Chondrocyte (in vitro differentiated cells): ENCODE measurements at regions not wholly inside any gene's neighbourhood (a gene's known extent, or its start where the extent isn't known, plus 50 kb on each side); places are given as distances from the start of the nearest gene placed in this dataset.

ENCODE experiments used
- DNase-seq: peaks from one replicate; pipeline ENCODE4 v3.0.0; 2021; ENCODE audit warnings: mixed read lengths, low spot score
- H3K27ac Mint-ChIP-seq: one replicate; pipeline ENCODE4 v1.8.0; 2021; ENCODE audit warnings: mild to moderate bottlenecking, moderate library complexity, mixed read lengths; ENCODE audit not compliant: unreplicated experiment
- H3K27me3 Mint-ChIP-seq: 2 replicates; pipeline ENCODE4 v1.8.0; 2021; ENCODE audit warnings: low read depth, mixed read lengths
- H3K36me3 Mint-ChIP-seq: 2 replicates; pipeline ENCODE4 v1.8.0; 2021; ENCODE audit warnings: low read depth, mixed read lengths
- H3K4me1 Mint-ChIP-seq: 2 replicates; pipeline ENCODE4 v1.8.0; 2021; ENCODE audit warnings: low read depth, mild to moderate bottlenecking, mixed read lengths
- H3K4me3 Mint-ChIP-seq: one replicate; pipeline ENCODE4 v1.8.0; 2021; ENCODE audit warnings: mild to moderate bottlenecking, moderate library complexity, mixed read lengths; ENCODE audit not compliant: unreplicated experiment
- H3K9me3 Mint-ChIP-seq: 2 replicates; pipeline ENCODE4 v1.8.0; 2021; ENCODE audit warnings: low read depth, mixed read lengths
- CTCF ChIP-seq: fragments of 200-600 bp; sonication (generic); IDR thresholded peaks from 2 replicates; pipeline ENCODE4 v1.5.0; 2021; ENCODE audit warnings: antibody characterized with exemption, mild to moderate bottlenecking, moderate library complexity

GRCh38 chr5:144060598-144060997 lies 109.9 kb downstream of the YIPF5 start:
- peaks cover 5% of the 10 kb centered on the region for H3K27me3 Mint-ChIP-seq
- H3K36me3 Mint-ChIP-seq, result peaks cover 9% of the 10 kb centered on the region
- no peak for TF ChIP-seq CTCF
- H3K27ac Mint-ChIP-seq, result no peak overlapping the region
- H3K4me1 Mint-ChIP-seq, result no peaks in the 10 kb centered on the region
- peaks cover 37% of the 10 kb centered on the region for H3K9me3 Mint-ChIP-seq
- no peak overlapping the region for H3K4me3 Mint-ChIP-seq
- no peak for DNase-seq

- H3K4me1 Mint-ChIP-seq, result peaks cover 12% of the 10 kb centered on the region
- no peaks in the 10 kb centered on the region for H3K27me3 Mint-ChIP-seq
- no peak overlapping the region for H3K27ac Mint-ChIP-seq
- H3K36me3 Mint-ChIP-seq, result no peaks in the 10 kb centered on the region
- no peak for TF ChIP-seq CTCF
- DNase-seq, result no peak
- H3K9me3 Mint-ChIP-seq, result peaks cover 5% of the 10 kb centered on the region
- H3K4me3 Mint-ChIP-seq, result no peak overlapping the region
These were observed 104.7 kb downstream of the YIPF5 start for GRCh38 chr5:144065786-144066185.

GRCh38 chr5:144072518-144072927 lies 97.9 kb downstream of the YIPF5 start:
- DNase-seq, result no peak
- Mint-ChIP-seq H3K4me3 (no peak overlapping the region), H3K36me3 (peaks cover 2% of the 10 kb centered on the region), H3K9me3 (peaks cover 4% of the 10 kb centered on the region), H3K27ac (peak overlapping the region; percentile 2), H3K27me3 (no peaks in the 10 kb centered on the region), H3K4me1 (peaks cover 31% of the 10 kb centered on the region)
- TF ChIP-seq CTCF, result no peak

- H3K4me1 Mint-ChIP-seq, result peaks cover 19% of the 10 kb centered on the region
- peaks cover 9% of the 10 kb centered on the region for H3K36me3 Mint-ChIP-seq
- peaks cover 33% of the 10 kb centered on the region for H3K9me3 Mint-ChIP-seq
These were observed 93.9 kb downstream of the YIPF5 start for GRCh38 chr5:144076521-144077083.

GRCh38 chr5:144083185-144083584 lies 87.3 kb downstream of the YIPF5 start:
- no peak overlapping the region for H3K27ac Mint-ChIP-seq
- no peak for TF ChIP-seq CTCF
- no peak for DNase-seq
- peaks cover 34% of the 10 kb centered on the region for H3K9me3 Mint-ChIP-seq
- no peaks in the 10 kb centered on the region for H3K4me1 Mint-ChIP-seq
- no peak overlapping the region for H3K4me3 Mint-ChIP-seq
- peaks cover 7% of the 10 kb centered on the region for H3K36me3 Mint-ChIP-seq
- no peaks in the 10 kb centered on the region for H3K27me3 Mint-ChIP-seq

More at GRCh38 chr5:144076521-144077083, 93.9 kb downstream of the YIPF5 start:
- no peak for DNase-seq
- Mint-ChIP-seq H3K27me3 (no peaks in the 10 kb centered on the region), H3K4me3 (no peak overlapping the region), H3K27ac (no peak overlapping the region)
- no peak for TF ChIP-seq CTCF
